GM23338 (cell line): ENCODE measurements at regions not wholly inside any gene's neighbourhood (a gene's known extent, or its start where the extent isn't known, plus 50 kb on each side); places are given as distances from the start of the nearest gene placed in this dataset.
"Not testable (repeated sequence)": the region's sequence is repeated elsewhere in the genome, so short reads cannot be mapped to it uniquely, and the experiment has no call there.

Experiments used
- ATAC-seq: fragments of 200-7000 bp; cut with Tn5 transposase; 3 replicates; pipeline ENCODE4 v1.9.1; 2020
- DNase-seq: peaks from one replicate; pipeline ENCODE4 v3.0.0-alpha.2; 2015; ENCODE audit warnings: low spot score
- H2AFZ ChIP-seq: fragments of 200-600 bp; sonication (generic); 2 replicates; pipeline ENCODE4 v1.8.0; 2016; ENCODE audit warnings: antibody characterized with exemption, mild to moderate bottlenecking, moderate library complexity
- H3F3A ChIP-seq: fragments of 200-600 bp; sonication (generic); replicated peaks from 2 replicates; pipeline ENCODE4 v1.8.0; 2017; ENCODE audit warnings: antibody characterized with exemption, mixed run types, low read depth
- H3K27ac ChIP-seq: fragments of 200-600 bp; sonication (generic); 2 replicates; pipeline ENCODE4 v1.6.1; 2016; ENCODE audit warnings: low read depth
- H3K27me3 ChIP-seq: fragments of 200-600 bp; sonication (generic); 2 replicates; pipeline ENCODE4 v1.8.0; 2016; ENCODE audit warnings: mild to moderate bottlenecking, mixed run types, moderate library complexity; ENCODE audit not compliant: insufficient read depth
- H3K36me3 ChIP-seq: fragments of 200-600 bp; sonication (generic); 2 replicates; pipeline ENCODE4 v1.8.0; 2016; ENCODE audit warnings: mild to moderate bottlenecking; ENCODE audit not compliant: insufficient read depth
- H3K4me1 ChIP-seq: fragments of 200-600 bp; sonication (generic); 2 replicates; pipeline ENCODE4 v1.8.0; 2016; ENCODE audit warnings: mild to moderate bottlenecking, moderate library complexity; ENCODE audit not compliant: insufficient read depth
- H3K4me2 ChIP-seq: fragments of 200-600 bp; sonication (generic); 2 replicates; pipeline ENCODE4 v1.7.1; 2017; ENCODE audit warnings: mixed run types
- H3K4me3 ChIP-seq: fragments of 200-600 bp; sonication (generic); 2 replicates; pipeline ENCODE4 v1.6.1; 2016; ENCODE audit warnings: mixed run types
- H3K79me2 ChIP-seq: fragments of 200-600 bp; sonication (generic); replicated peaks from 2 replicates; pipeline ENCODE4 v1.8.0; 2017; ENCODE audit warnings: mild to moderate bottlenecking; ENCODE audit not compliant: insufficient read depth
- H3K9me2 ChIP-seq: fragments of 200-600 bp; sonication (generic); 2 replicates; pipeline ENCODE4 v1.8.0; 2017; ENCODE audit not compliant: insufficient read depth
- H4K20me1 ChIP-seq: fragments of 200-600 bp; sonication (generic); replicated peaks from 2 replicates; pipeline ENCODE4 v1.8.0; 2017; ENCODE audit warnings: mild to moderate bottlenecking; ENCODE audit not compliant: insufficient read depth
- H3K27ac Mint-ChIP-seq: 2 replicates; pipeline ENCODE4 v1.8.0; 2020; ENCODE audit warnings: inconsistent platforms, mild to moderate bottlenecking, moderate library complexity, mixed read lengths
- H3K27me3 Mint-ChIP-seq: 3 replicates; pipeline ENCODE4 v1.8.0; 2022; ENCODE audit warnings: low read depth, mild to moderate bottlenecking, moderate library complexity, mixed read lengths, inconsistent platforms; ENCODE audit not compliant: insufficient read depth, poor library complexity
- H3K36me3 Mint-ChIP-seq: 3 replicates; pipeline ENCODE4 v1.8.0; 2021; ENCODE audit warnings: low read depth, mild to moderate bottlenecking, inconsistent platforms, moderate library complexity, mixed read lengths
- H3K4me1 Mint-ChIP-seq: 3 replicates; pipeline ENCODE4 v1.8.0; 2020; ENCODE audit warnings: mild to moderate bottlenecking, inconsistent platforms, mixed read lengths
- H3K4me3 Mint-ChIP-seq: 3 replicates; pipeline ENCODE4 v1.8.0; 2021; ENCODE audit warnings: moderate library complexity, mild to moderate bottlenecking, inconsistent platforms, mixed read lengths
- H3K9me3 Mint-ChIP-seq: 3 replicates; pipeline ENCODE4 v1.8.0; 2020; ENCODE audit warnings: moderate library complexity, mild to moderate bottlenecking, inconsistent platforms, mixed read lengths
- CTCF ChIP-seq, 2 experiments: fragments of 200-600 bp in 1 of 2; sonication (generic) in 1 of 2; conservative IDR thresholded peaks; 2 replicates each; pipeline versions ENCODE4 v1.5.1 to v1.6.1; 2016 to 2017; ENCODE audit warnings: antibody characterized with exemption in 2 of 2, low read depth in 2 of 2, mild to moderate bottlenecking in 2 of 2, moderate library complexity in 1 of 2
- EZH2phosphoT487 ChIP-seq: fragments of 200-600 bp; sonication (generic); IDR thresholded peaks from one replicate; pipeline ENCODE4 v1.8.1; 2018; ENCODE audit warnings: antibody characterized with exemption; ENCODE audit not compliant: unreplicated experiment
- JUNB ChIP-seq: IDR thresholded peaks from one replicate; pipeline ENCODE4 v1.6.1; 2016; ENCODE audit warnings: antibody characterized with exemption; ENCODE audit not compliant: unreplicated experiment
- NANOG ChIP-seq: IDR thresholded peaks from 2 replicates; pipeline ENCODE4 v1.6.1; 2016; ENCODE audit warnings: antibody characterized with exemption, borderline replicate concordance
- STAT1 ChIP-seq: IDR thresholded peaks from one replicate; pipeline ENCODE4 v1.6.1; 2016; ENCODE audit warnings: antibody characterized with exemption; ENCODE audit not compliant: unreplicated experiment
- ZNF114 ChIP-seq: fragments of 250-450 bp; sonication (Bioruptor Pico); IDR thresholded peaks from 2 replicates; pipeline ENCODE4 v1.5.0; 2020; ENCODE audit warnings: mild to moderate bottlenecking, moderate library complexity
- ZNF331 ChIP-seq: fragments of 250-450 bp; sonication (Bioruptor Pico); IDR thresholded peaks from 2 replicates; pipeline ENCODE4 v1.5.0; 2020; ENCODE audit warnings: low read depth, mild to moderate bottlenecking, moderate library complexity

GRCh38 chr7:20918156-20918555, 131.5 kb upstream of the SP8 start:
- H3K27ac ChIP-seq, result no peak overlapping the region
- DNase-seq (no peak), ATAC-seq (no peak)
- no peak overlapping the region for H3K4me2 ChIP-seq
- Mint-ChIP-seq H3K27me3 (peaks cover 2% of the 10 kb centered on the region), H3K4me1 (peaks cover 11% of the 10 kb centered on the region; the same call in 2 of the 3 replicates), H3K4me3 (no peak overlapping the region), H3K27ac (no peak overlapping the region), H3K36me3 (no peaks in the 10 kb centered on the region), H3K9me3 (peaks cover 4% of the 10 kb centered on the region; the same call in 2 of the 3 replicates)
- H3K4me1 ChIP-seq, result peaks cover 6% of the 10 kb centered on the region; the same call in 1 of the 2 replicates
- H3K9me2 ChIP-seq, result no peaks in the 10 kb centered on the region
- H2AFZ ChIP-seq, result no peak overlapping the region
- no peaks in the 10 kb centered on the region for H3K27me3 ChIP-seq
- H3K36me3 ChIP-seq, result no peaks in the 10 kb centered on the region
- H4K20me1 ChIP-seq, result no peaks in the 10 kb centered on the region
- H3K79me2 ChIP-seq, result no peaks in the 10 kb centered on the region
- no peak for TF ChIP-seq NANOG
- TF ChIP-seq STAT1, result no peak
- no peak for TF ChIP-seq ZNF331 (CRISPR knock-in tag)
- no peak for TF ChIP-seq ZNF114
- no peak for TF ChIP-seq JUNB
- no peak for TF ChIP-seq CTCF (conservative IDR thresholded peaks at IDR 0.05; ENCODE audit: low read depth in 2 of 2)
- no peak overlapping the region for H3K4me3 ChIP-seq
- no peaks in the 10 kb centered on the region for H3F3A ChIP-seq

- H3K27ac ChIP-seq, H3K9me3 Mint-ChIP-seq, H3K36me3 ChIP-seq, ATAC-seq, H3F3A ChIP-seq, H3K27ac Mint-ChIP-seq, H3K9me2 ChIP-seq, H2AFZ ChIP-seq, H3K4me3 ChIP-seq, H3K4me1 ChIP-seq, H3K27me3 Mint-ChIP-seq, H3K4me3 Mint-ChIP-seq, H3K27me3 ChIP-seq, H3K36me3 Mint-ChIP-seq, DNase-seq, H4K20me1 ChIP-seq, H3K4me1 Mint-ChIP-seq, H3K79me2 ChIP-seq, H3K4me2 ChIP-seq: not testable (repeated sequence)
These were observed 140.5 kb upstream of the SP8 start for GRCh38 chr7:20927178-20927577.

- H3K27ac ChIP-seq, result no peak overlapping the region
- no peak for ATAC-seq
- DNase-seq, result no peak
- no peaks in the 10 kb centered on the region for H3K79me2 ChIP-seq
- no peaks in the 10 kb centered on the region for H3K9me2 ChIP-seq
- H3F3A ChIP-seq, result no peaks in the 10 kb centered on the region
- peaks cover 5% of the 10 kb centered on the region; the same call in 1 of the 2 replicates for H3K4me1 ChIP-seq
- no peaks in the 10 kb centered on the region for H3K36me3 Mint-ChIP-seq
- H3K27me3 Mint-ChIP-seq, result no peaks in the 10 kb centered on the region
- H2AFZ ChIP-seq, result no peak overlapping the region
- H3K36me3 ChIP-seq, result no peaks in the 10 kb centered on the region
- H3K4me3 Mint-ChIP-seq, result no peak overlapping the region
- H4K20me1 ChIP-seq, result no peaks in the 10 kb centered on the region
- peaks cover 3% of the 10 kb centered on the region; the same call in 2 of the 3 replicates for H3K9me3 Mint-ChIP-seq
- H3K27ac Mint-ChIP-seq, result no peak overlapping the region
- no peak overlapping the region for H3K4me3 ChIP-seq
- no peaks in the 10 kb centered on the region for H3K27me3 ChIP-seq
- no peaks in the 10 kb centered on the region for H3K4me1 Mint-ChIP-seq
- H3K4me2 ChIP-seq, result no peak overlapping the region
- TF ChIP-seq CTCF (conservative IDR thresholded peaks at IDR 0.05; ENCODE audit: low read depth in 2 of 2) (no peak), EZH2phosphoT487 (no peak), STAT1 (no peak)
These were observed 141.3 kb upstream of the SP8 start for GRCh38 chr7:20927976-20928375.
